Smooth muscle cell (in vitro differentiated cells): ENCODE measurements at regions not wholly inside any gene's neighbourhood (a gene's known extent, or its start where the extent isn't known, plus 50 kb on each side); places are given as distances from the start of the nearest gene placed in this dataset.

ENCODE experiments used
- DNase-seq: peaks from one replicate; lab custom pipeline; 2025; ENCODE audit not compliant: unreplicated experiment; lab: John Stamatoyannopoulos, UW
- H2AFZ ChIP-seq: fragments of 200-600 bp; sonication (generic); 2 replicates; pipeline ENCODE4 v1.6.0; 2016; ENCODE audit warnings: antibody characterized with exemption, low read depth, mild to moderate bottlenecking
- H3F3A ChIP-seq: fragments of 200-600 bp; sonication (generic); 2 replicates; pipeline ENCODE4 v1.6.0; 2017; ENCODE audit warnings: antibody characterized with exemption, low read depth
- H3K27ac ChIP-seq: fragments of 200-600 bp; sonication (generic); 2 replicates; pipeline ENCODE4 v1.5.1; 2016; ENCODE audit warnings: low read depth, mild to moderate bottlenecking
- H3K27me3 ChIP-seq: fragments of 200-600 bp; sonication (generic); 2 replicates; pipeline ENCODE4 v1.6.1; 2016; ENCODE audit warnings: low read depth, mild to moderate bottlenecking
- H3K36me3 ChIP-seq: fragments of 200-600 bp; sonication (generic); 2 replicates; pipeline ENCODE4 v1.5.1; 2016; ENCODE audit warnings: low read depth
- H3K4me1 ChIP-seq: fragments of 200-600 bp; sonication (generic); 2 replicates; pipeline ENCODE4 v1.5.1; 2016; ENCODE audit warnings: low read depth
- H3K4me2 ChIP-seq: fragments of 200-600 bp; sonication (generic); 2 replicates; pipeline ENCODE4 v1.6.0; 2016; ENCODE audit warnings: mild to moderate bottlenecking
- H3K4me3 ChIP-seq: fragments of 200-600 bp; sonication (generic); 2 replicates; pipeline ENCODE4 v1.5.1; 2016; ENCODE audit warnings: mild to moderate bottlenecking
- H3K79me2 ChIP-seq: fragments of 200-600 bp; sonication (generic); 2 replicates; pipeline ENCODE4 v1.6.0; 2016; ENCODE audit warnings: low read depth, mild to moderate bottlenecking
- H3K9ac ChIP-seq: fragments of 200-600 bp; sonication (generic); 2 replicates; pipeline ENCODE4 v1.6.0; 2016; ENCODE audit warnings: low read depth
- H3K9me3 ChIP-seq: fragments of 200-600 bp; sonication (generic); replicated peaks from 2 replicates; pipeline ENCODE4 v1.5.1; 2016; ENCODE audit warnings: low read depth
- H4K20me1 ChIP-seq: fragments of 200-600 bp; sonication (generic); 2 replicates; pipeline ENCODE4 v1.6.0; 2016; ENCODE audit warnings: low read depth
- WGBS: methylation state at CpG from one replicate; pipeline ENCODE4 v1.1.7; 2016; ENCODE audit warnings: low lambda C conversion rate; 5-methylcytosine and 5-hydroxymethylcytosine counted together
- TF ChIP-seq, protein P1 (sequence below): fragments of 200-600 bp; sonication (generic); IDR thresholded peaks from 2 replicates; pipeline ENCODE4 v1.5.1; 2017; ENCODE audit warnings: borderline replicate concordance, mild to moderate bottlenecking, antibody characterized with exemption; ENCODE audit not compliant: insufficient read depth, poor library complexity, severe bottlenecking

DNA sequence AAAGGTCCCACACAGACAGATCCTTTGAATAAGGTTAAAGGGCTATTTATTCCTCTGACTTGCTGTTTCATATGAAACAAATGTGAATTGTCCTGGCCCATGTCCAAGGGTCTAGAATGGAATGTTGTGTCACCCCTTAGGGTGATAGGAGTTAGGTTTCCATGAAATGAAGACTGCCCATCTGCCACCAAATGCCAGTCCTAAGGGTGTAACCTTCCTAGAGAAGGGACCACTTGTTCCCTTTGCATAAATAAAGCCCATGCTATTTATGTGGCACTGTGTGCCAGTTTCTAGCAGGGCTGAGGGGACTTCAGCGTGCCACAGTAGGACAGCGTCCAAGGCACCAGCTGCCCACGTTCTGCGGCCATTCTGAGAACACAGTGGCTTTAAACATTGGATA lies 171.3 kb downstream of the ABCA8 start:
- Histone ChIP-seq H2AFZ (no peak overlapping the region), H3K27me3 (no peaks in the 10 kb centered on the region), H3K4me2 (no peak overlapping the region), H3K9ac (no peak overlapping the region), H3K36me3 (no peaks in the 10 kb centered on the region), H3K9me3 (no peaks in the 10 kb centered on the region), H3K79me2 (no peaks in the 10 kb centered on the region), H3K4me3 (no peak overlapping the region), H4K20me1 (no peaks in the 10 kb centered on the region), H3F3A (no peaks in the 10 kb centered on the region), H3K4me1 (no peaks in the 10 kb centered on the region), H3K27ac (no peak overlapping the region)
- no peak for DNase-seq
- WGBS = 96% methylated on average over 4 of the region's 4 CpGs
- TF ChIP-seq, protein P1, sequence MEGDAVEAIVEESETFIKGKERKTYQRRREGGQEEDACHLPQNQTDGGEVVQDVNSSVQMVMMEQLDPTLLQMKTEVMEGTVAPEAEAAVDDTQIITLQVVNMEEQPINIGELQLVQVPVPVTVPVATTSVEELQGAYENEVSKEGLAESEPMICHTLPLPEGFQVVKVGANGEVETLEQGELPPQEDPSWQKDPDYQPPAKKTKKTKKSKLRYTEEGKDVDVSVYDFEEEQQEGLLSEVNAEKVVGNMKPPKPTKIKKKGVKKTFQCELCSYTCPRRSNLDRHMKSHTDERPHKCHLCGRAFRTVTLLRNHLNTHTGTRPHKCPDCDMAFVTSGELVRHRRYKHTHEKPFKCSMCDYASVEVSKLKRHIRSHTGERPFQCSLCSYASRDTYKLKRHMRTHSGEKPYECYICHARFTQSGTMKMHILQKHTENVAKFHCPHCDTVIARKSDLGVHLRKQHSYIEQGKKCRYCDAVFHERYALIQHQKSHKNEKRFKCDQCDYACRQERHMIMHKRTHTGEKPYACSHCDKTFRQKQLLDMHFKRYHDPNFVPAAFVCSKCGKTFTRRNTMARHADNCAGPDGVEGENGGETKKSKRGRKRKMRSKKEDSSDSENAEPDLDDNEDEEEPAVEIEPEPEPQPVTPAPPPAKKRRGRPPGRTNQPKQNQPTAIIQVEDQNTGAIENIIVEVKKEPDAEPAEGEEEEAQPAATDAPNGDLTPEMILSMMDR = no peak

DNA sequence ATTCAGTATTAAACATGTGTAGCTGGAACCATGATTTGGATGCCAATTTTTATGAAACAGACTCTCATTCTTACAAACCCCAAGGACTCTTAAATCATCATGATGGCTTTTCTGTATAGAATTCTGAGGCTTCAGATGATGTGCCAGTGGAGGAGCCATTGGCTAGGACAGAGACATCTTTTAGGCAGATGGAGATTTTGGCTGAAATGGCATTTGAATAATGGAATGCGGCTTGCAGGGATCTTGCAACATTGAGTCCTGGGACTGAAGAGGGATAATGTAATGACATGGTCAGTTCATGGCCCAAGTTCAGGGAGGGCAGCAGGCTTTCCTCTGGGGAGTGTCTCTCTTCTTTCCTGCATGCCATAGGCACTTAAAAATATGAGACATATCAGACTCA lies 172.4 kb downstream of the ABCA8 start:
- no peak for DNase-seq
- Histone ChIP-seq H3K4me1 (no peaks in the 10 kb centered on the region), H3K27ac (no peak overlapping the region), H4K20me1 (no peaks in the 10 kb centered on the region), H3K9me3 (no peaks in the 10 kb centered on the region), H3K4me3 (no peak overlapping the region), H3K27me3 (no peaks in the 10 kb centered on the region), H3K4me2 (no peak overlapping the region), H3K79me2 (no peaks in the 10 kb centered on the region), H3K9ac (no peak overlapping the region), H3K36me3 (no peaks in the 10 kb centered on the region), H3F3A (no peaks in the 10 kb centered on the region), H2AFZ (no peak overlapping the region)
- TF ChIP-seq, protein P1 = no peak
- 100% methylated on average over 1 of the region's 1 CpG for WGBS

DNA sequence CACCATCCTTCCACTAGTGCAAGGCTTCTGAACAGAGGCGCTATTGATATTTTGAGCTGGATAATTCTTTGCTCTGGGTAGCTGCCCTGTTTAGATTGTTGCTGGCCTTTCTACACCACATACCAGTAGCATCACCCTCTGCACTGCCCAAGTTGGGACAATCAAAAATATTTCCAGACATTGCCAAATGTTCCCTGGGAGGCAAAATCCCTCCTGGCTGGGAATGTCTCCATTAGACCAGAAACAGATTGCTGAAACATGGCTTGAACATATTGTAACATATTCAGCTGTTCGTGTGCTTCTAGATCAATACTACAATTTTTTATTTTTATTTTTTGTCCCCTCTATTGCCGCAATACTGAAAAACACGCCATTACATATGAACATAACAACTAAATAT lies 174.6 kb downstream of the ABCA8 start:
- Histone ChIP-seq H3K9ac (no peak overlapping the region), H2AFZ (no peak overlapping the region), H3K79me2 (no peaks in the 10 kb centered on the region), H3K27ac (no peak overlapping the region), H3K27me3 (no peaks in the 10 kb centered on the region), H3K36me3 (no peaks in the 10 kb centered on the region), H3K9me3 (no peaks in the 10 kb centered on the region), H3K4me1 (no peaks in the 10 kb centered on the region), H3F3A (no peaks in the 10 kb centered on the region), H3K4me3 (no peak overlapping the region), H4K20me1 (no peaks in the 10 kb centered on the region), H3K4me2 (no peak overlapping the region)
- TF ChIP-seq, protein P1 = no peak
- WGBS = 93% methylated on average over 4 of the region's 4 CpGs
- DNase-seq = no peak

GRCh38 chr17:68778726-68779125 lies 176.5 kb downstream of the ABCA8 start:
- DNase-seq = no peak
- no peaks in the 10 kb centered on the region for H3K36me3 ChIP-seq
- H3K79me2 ChIP-seq = no peaks in the 10 kb centered on the region
- H3K4me1 ChIP-seq = no peaks in the 10 kb centered on the region
- H3K4me3 ChIP-seq = no peak overlapping the region
- H3K27me3 ChIP-seq = no peaks in the 10 kb centered on the region
- H3K27ac ChIP-seq = no peak overlapping the region
- H3F3A ChIP-seq = no peaks in the 10 kb centered on the region
- H3K9ac ChIP-seq = no peak overlapping the region
- TF ChIP-seq, protein P1 = no peak
- 91% methylated on average over 4 of the region's 4 CpGs for WGBS
- H2AFZ ChIP-seq = no peak overlapping the region
- H3K4me2 ChIP-seq = no peak overlapping the region
- no peaks in the 10 kb centered on the region for H3K9me3 ChIP-seq
- H4K20me1 ChIP-seq = no peaks in the 10 kb centered on the region
